ENCODE measurements at regions not wholly inside any gene's neighbourhood (a gene's known extent, or its start where the extent isn't known, plus 50 kb on each side); places are given as distances from the start of the nearest gene placed in this dataset.

GRCh38 chr3:18086078-18086477, 339.1 kb downstream of the SATB1 start:
- TF ChIP-seq CTCF (IDR thresholded peaks at IDR 0.05) (no peak), POLR2A (IDR thresholded peaks at IDR 0.05) (no peak), POLR2AphosphoS5 (IDR thresholded peaks at IDR 0.05) (no peak)
